B cell (primary cell): ENCODE measurements at regions not wholly inside any gene's neighbourhood (a gene's known extent, or its start where the extent isn't known, plus 50 kb on each side); places are given as distances from the start of the nearest gene placed in this dataset.

Experiments
- ATAC-seq: fragments of 200-7000 bp; cut with Tn5 transposase; one replicate; pipeline ENCODE4 v1.10.0; 2021; ENCODE audit warnings: low read depth, mild to moderate bottlenecking, moderate number of reproducible peaks, moderate library complexity
- CTCF ChIA-PET: fragments of 350-600 bp; sonication (Branson Sonifier 250); formaldehyde crosslinking; loops from one replicate; lab custom pipeline; 2021; ENCODE audit warnings: antibody characterized with exemption, inconsistent platforms; lab: Charles Lee
- POLR2A ChIA-PET: fragments of 350-600 bp; sonication (Branson Sonifier 250); formaldehyde crosslinking; loops from one replicate; lab custom pipeline; 2021; ENCODE audit warnings: antibody characterized with exemption; lab: Charles Lee
- DNase-seq: peaks from one replicate; pipeline ENCODE4 v3.0.0; 2013
- H2AFZ ChIP-seq: 2 replicates; pipeline ENCODE4 v1.6.1; 2012; ENCODE audit warnings: mild to moderate bottlenecking, low read depth, low read length; ENCODE audit not compliant: insufficient read depth, poor library complexity, severe bottlenecking
- H3K27ac ChIP-seq, 2 donors: 1 replicate in 1 of 2; 2 replicates in 1 of 2; pipeline ENCODE4 v1.5.1; 2012 to 2013; ENCODE audit warnings: low read length in 2 of 2, mild to moderate bottlenecking in 2 of 2, moderate library complexity in 1 of 2
- H3K27me3 ChIP-seq, 4 experiments: fragments of 200-600 bp in 1 of 4; sonication (generic) in 1 of 4; replicated peaks in 1 of 4; 1 replicate in 2 of 4; 2 replicates in 2 of 4; pipeline versions ENCODE4 v1.6.1 to v1.7.0; 2013 to 2016; ENCODE audit warnings: low read length in 3 of 4, mild to moderate bottlenecking in 2 of 4, mixed read lengths in 1 of 4, moderate library complexity in 1 of 4; ENCODE audit not compliant: insufficient read depth in 4 of 4, control insufficient read depth in 3 of 4; ENCODE audit errors: control extremely low read depth in 1 of 4
- H3K36me3 ChIP-seq, 2 experiments: replicated peaks in 1 of 2; 1 replicate in 1 of 2; 2 replicates in 1 of 2; pipeline versions ENCODE4 v1.6.1 to v1.7.1; 2013; ENCODE audit warnings: low read length in 1 of 2; ENCODE audit not compliant: insufficient read depth in 2 of 2, control insufficient read depth in 1 of 2; ENCODE audit errors: control extremely low read depth in 1 of 2, extremely low read depth in 1 of 2
- H3K4me1 ChIP-seq, 2 donors: fragments of 200-600 bp in 1 of 2; sonication (generic) in 1 of 2; 1 replicate in 1 of 2; 2 replicates in 1 of 2; pipeline versions ENCODE4 v1.5.1 to v1.6.1; 2013 to 2017; ENCODE audit warnings: low read length in 2 of 2; ENCODE audit not compliant: control insufficient read depth in 2 of 2, insufficient read depth in 2 of 2
- H3K4me2 ChIP-seq: replicated peaks from 2 replicates; pipeline ENCODE3; 2012; ENCODE audit warnings: mild to moderate bottlenecking, low read depth, low read length; ENCODE audit not compliant: poor library complexity, severe bottlenecking
- H3K4me3 ChIP-seq, 5 experiments: fragments of 200-600 bp in 1 of 5; sonication (generic) in 1 of 5; 1 replicate in 3 of 5; 2 replicates in 2 of 5; pipeline versions ENCODE4 v1.5.1 to v1.7.0; 2011 to 2016; ENCODE audit warnings: low read length in 4 of 5, mild to moderate bottlenecking in 4 of 5, low read depth in 2 of 5, control low read depth in 1 of 5, moderate library complexity in 1 of 5; ENCODE audit not compliant: insufficient read depth in 1 of 5; ENCODE audit errors: control extremely low read depth in 1 of 5, extremely low read depth in 1 of 5
- H3K79me2 ChIP-seq: fragments of 200-600 bp; sonication (generic); one replicate; pipeline ENCODE4 v1.6.0; 2016; ENCODE audit warnings: low read length; ENCODE audit not compliant: control insufficient read depth, insufficient read depth
- H3K9ac ChIP-seq: fragments of 200-600 bp; sonication (generic); 2 replicates; pipeline ENCODE4 v1.6.1; 2017; ENCODE audit warnings: mild to moderate bottlenecking, low read length, moderate library complexity
- H3K9me3 ChIP-seq, 3 donors: one replicate each; pipeline versions ENCODE4 v1.6.1 to v1.7.1; 2013; ENCODE audit warnings: low read length in 2 of 3; ENCODE audit not compliant: control insufficient read depth in 2 of 3, insufficient read depth in 1 of 3; ENCODE audit errors: control extremely low read depth in 1 of 3
- H4K20me1 ChIP-seq: 2 replicates; pipeline ENCODE4 v1.6.0; 2012; ENCODE audit warnings: mild to moderate bottlenecking, low read length; ENCODE audit not compliant: insufficient read depth, control insufficient read depth, poor library complexity, severe bottlenecking
- H3K27ac Mint-ChIP-seq: one replicate; pipeline ENCODE4 v1.8.0; 2021; ENCODE audit warnings: mixed read lengths
- H3K27me3 Mint-ChIP-seq: one replicate; pipeline ENCODE4 v1.8.0; 2021; ENCODE audit warnings: mixed read lengths
- H3K4me1 Mint-ChIP-seq: one replicate; pipeline ENCODE4 v1.8.0; 2021; ENCODE audit warnings: mixed read lengths
- H3K4me3 Mint-ChIP-seq: one replicate; pipeline ENCODE4 v1.8.0; 2021; ENCODE audit warnings: mixed read lengths
- H3K9me3 Mint-ChIP-seq: one replicate; pipeline ENCODE4 v1.8.0; 2022; ENCODE audit warnings: mixed read lengths; ENCODE audit not compliant: insufficient read depth
- CTCF ChIP-seq: fragments of 200-600 bp; IDR thresholded peaks from one replicate; pipeline ENCODE4 v1.8.0; 2022; ENCODE audit warnings: antibody characterized with exemption, mild to moderate bottlenecking
- EZH2 ChIP-seq: IDR thresholded peaks from 2 replicates; pipeline ENCODE4 v1.6.1; 2012; ENCODE audit warnings: borderline replicate concordance, low read depth, mild to moderate bottlenecking, moderate library complexity, low read length; ENCODE audit not compliant: insufficient read depth, poor library complexity, severe bottlenecking
- WGBS: methylation state at CpG from one replicate; pipeline ENCODE4 v1.1.5; 2013; ENCODE audit warnings: missing lambda C conversion rate; ENCODE audit not compliant: insufficient coverage; 5-methylcytosine and 5-hydroxymethylcytosine counted together
- intact Hi-C: fragments of 100-400 bp; cut with micrococcal nuclease; formaldehyde crosslinking; loops from one replicate; pipeline ENCODE4 v1.10.0; 2022

GRCh38 chr6:167721291-167721690 lies 105.4 kb upstream of the AFDN start:
- no peak overlapping the region for H3K9ac ChIP-seq
- no peak for DNase-seq
- TF ChIP-seq CTCF = no peak
- TF ChIP-seq EZH2 = no peak
- no peak overlapping the region for H3K27ac ChIP-seq
- H3K27me3 ChIP-seq = peaks cover 0 to 23% (median 3%) of the 10 kb centered on the region in 4 experiments
- Mint-ChIP-seq H3K27ac (no peak overlapping the region), H3K27me3 (peaks cover 49% of the 10 kb centered on the region), H3K4me3 (no peak overlapping the region), H3K9me3 (peaks cover 2% of the 10 kb centered on the region), H3K4me1 (no peaks in the 10 kb centered on the region)
- ATAC-seq = no peak
- H3K4me3 ChIP-seq = no peak overlapping the region
- 89% methylated on average over 5 of the region's 10 CpGs for WGBS
- peaks cover 0 to 29% (median 3%) of the 10 kb centered on the region in 3 donors for H3K9me3 ChIP-seq
- no peaks in the 10 kb centered on the region for H4K20me1 ChIP-seq
- no peaks in the 10 kb centered on the region for H3K79me2 ChIP-seq
- CTCF ChIA-PET = no interaction called here
- intact Hi-C loops = no loop called here
- H3K36me3 ChIP-seq = no peaks in the 10 kb centered on the region
- no peak overlapping the region for H2AFZ ChIP-seq
- POLR2A ChIA-PET = no interaction called here
- H3K4me2 ChIP-seq = no peak overlapping the region
- H3K4me1 ChIP-seq = no peaks in the 10 kb centered on the region

- no peak for ATAC-seq
- Histone ChIP-seq H3K4me1 (no peaks in the 10 kb centered on the region), H4K20me1 (no peaks in the 10 kb centered on the region), H3K9me3 (peaks cover 0 to 29% (median 3%) of the 10 kb centered on the region in 3 donors), H3K27me3 (peaks cover 0 to 20% (median 3%) of the 10 kb centered on the region in 4 experiments), H3K36me3 (no peaks in the 10 kb centered on the region), H3K27ac (no peak overlapping the region), H3K4me2 (no peak overlapping the region), H3K9ac (no peak overlapping the region), H2AFZ (no peak overlapping the region), H3K4me3 (no peak overlapping the region), H3K79me2 (no peaks in the 10 kb centered on the region)
- Mint-ChIP-seq H3K4me3 (no peak overlapping the region), H3K9me3 (peaks cover 2% of the 10 kb centered on the region), H3K27ac (no peak overlapping the region), H3K4me1 (no peaks in the 10 kb centered on the region), H3K27me3 (peaks cover 42% of the 10 kb centered on the region)
- no peak for TF ChIP-seq CTCF
- no peak for TF ChIP-seq EZH2
- ChIA-PET CTCF (no interaction called here), POLR2A (no interaction called here)
- intact Hi-C loops = no loop called here
- DNase-seq = no peak
- 64% methylated on average over 19 of the region's 21 CpGs for WGBS
Measured at GRCh38 chr6:167722634-167723309, 103.9 kb upstream of the AFDN start.
